A673 (cell line): ENCODE measurements at regions not wholly inside any gene's neighbourhood (a gene's known extent, or its start where the extent isn't known, plus 50 kb on each side); places are given as distances from the start of the nearest gene placed in this dataset.

Source experiments
- CTCF ChIP-seq: fragments of 300-800, 200-600 bp; sonication (generic); conservative IDR thresholded peaks from 2 replicates; pipeline ENCODE4 v1.5.1; 2017; ENCODE audit warnings: low read depth, mild to moderate bottlenecking, antibody characterized with exemption, low read length, moderate library complexity, mixed read lengths
- EZH2 ChIP-seq: fragments of 200-600 bp; sonication (generic); IDR thresholded peaks from 2 replicates; pipeline ENCODE4 v1.6.1; 2017; ENCODE audit warnings: borderline replicate concordance, low read depth, mild to moderate bottlenecking, mixed read lengths, antibody characterized with exemption, low read length; ENCODE audit not compliant: poor library complexity, severe bottlenecking

- TF ChIP-seq CTCF (no peak), EZH2 (no peak)
These were observed 105.9 kb upstream of the PIAS1 start for GRCh38 chr15:67948215-67948614.
